ENCODE measurements at regions not wholly inside any gene's neighbourhood (a gene's known extent, or its start where the extent isn't known, plus 50 kb on each side); places are given as distances from the start of the nearest gene placed in this dataset.

DNA sequence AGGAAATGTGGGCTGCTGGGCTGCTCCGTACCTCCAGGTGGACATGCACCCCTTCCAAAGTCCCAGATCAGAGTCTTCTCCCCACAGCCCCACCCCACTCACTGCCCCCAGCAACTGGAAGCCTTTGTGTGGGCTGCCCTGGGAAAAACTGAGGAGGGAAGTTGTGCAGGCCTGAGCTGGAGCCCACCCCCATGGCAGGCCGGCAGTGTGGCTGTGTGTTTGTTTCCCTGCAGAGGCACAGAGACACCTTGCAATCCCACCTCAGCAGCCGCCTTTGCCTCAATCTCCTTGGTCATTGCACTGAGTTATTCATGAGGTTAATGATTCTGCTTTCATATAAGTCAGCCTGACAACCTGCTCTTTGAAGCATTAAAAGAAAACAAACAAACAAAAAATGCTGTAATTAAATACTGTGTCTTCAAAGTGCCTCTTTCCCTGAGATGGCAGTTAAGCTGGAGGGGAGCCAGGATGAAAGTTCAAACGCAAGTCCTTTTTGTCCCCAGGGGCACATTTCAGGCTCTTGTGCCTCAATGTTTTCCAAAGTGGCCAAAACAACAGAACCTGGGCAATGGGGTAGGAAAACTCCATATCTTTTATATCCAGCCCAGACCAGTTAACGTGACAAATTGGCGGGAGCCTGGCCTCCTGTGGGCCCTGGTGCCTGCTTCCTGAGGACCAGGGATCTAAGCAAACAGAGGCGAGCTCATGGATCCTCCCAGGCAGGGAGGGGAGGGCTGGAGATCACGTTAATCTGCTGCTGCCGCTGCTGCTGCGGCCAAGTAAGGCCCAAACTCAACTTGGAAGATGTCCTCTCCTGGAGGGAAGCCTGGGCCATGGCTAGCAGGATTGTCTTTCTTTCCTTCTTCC is 51.9 kb upstream of the TSPAN11 start:
- H3K4me3 ChIP-seq (ENCODE audit: low read depth, low read length), result no peak overlapping the region
- DNase-seq (ENCODE audit: low read depth), result no peak
- TF ChIP-seq, protein P1, sequence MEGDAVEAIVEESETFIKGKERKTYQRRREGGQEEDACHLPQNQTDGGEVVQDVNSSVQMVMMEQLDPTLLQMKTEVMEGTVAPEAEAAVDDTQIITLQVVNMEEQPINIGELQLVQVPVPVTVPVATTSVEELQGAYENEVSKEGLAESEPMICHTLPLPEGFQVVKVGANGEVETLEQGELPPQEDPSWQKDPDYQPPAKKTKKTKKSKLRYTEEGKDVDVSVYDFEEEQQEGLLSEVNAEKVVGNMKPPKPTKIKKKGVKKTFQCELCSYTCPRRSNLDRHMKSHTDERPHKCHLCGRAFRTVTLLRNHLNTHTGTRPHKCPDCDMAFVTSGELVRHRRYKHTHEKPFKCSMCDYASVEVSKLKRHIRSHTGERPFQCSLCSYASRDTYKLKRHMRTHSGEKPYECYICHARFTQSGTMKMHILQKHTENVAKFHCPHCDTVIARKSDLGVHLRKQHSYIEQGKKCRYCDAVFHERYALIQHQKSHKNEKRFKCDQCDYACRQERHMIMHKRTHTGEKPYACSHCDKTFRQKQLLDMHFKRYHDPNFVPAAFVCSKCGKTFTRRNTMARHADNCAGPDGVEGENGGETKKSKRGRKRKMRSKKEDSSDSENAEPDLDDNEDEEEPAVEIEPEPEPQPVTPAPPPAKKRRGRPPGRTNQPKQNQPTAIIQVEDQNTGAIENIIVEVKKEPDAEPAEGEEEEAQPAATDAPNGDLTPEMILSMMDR (IDR thresholded peaks at IDR 0.05; ENCODE audit: insufficient read depth, low read length), result no peak

DNA sequence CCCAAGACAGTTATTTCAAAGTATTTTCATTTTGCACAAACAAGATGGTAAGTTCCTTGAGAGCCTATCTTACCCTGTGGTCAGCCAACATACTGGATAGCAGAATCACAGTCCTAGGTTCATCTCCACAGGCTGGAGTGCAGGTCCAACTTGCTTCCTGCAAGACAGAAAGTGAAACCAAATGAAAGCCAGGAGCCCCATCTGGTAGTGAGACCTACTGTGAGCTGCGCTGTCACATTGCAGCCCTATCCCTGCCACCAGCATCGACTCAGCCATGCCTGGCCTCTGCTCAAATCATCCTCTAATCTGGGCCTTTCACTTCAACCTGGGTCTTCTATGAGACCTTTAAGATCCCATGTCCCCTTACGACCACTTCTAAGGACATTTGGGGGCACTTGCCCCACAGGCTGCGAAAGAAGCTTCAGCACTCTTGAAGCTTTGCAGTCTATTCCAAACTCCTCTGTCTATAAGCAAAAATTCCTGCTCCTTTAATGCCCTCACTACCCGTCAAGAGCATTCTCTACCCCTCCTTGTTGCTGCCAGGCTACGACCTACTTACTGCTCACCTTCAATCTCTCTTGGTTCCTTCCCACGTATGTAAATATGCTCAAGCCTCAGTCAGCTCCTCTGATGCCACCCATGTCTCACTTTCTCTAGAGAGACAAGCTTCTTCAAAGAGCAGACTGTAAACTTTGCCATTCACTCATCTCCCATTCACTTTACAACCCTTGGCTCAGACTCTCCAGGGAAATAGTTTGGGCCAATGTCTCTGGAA is 55.9 kb upstream of the TSPAN11 start:
- DNase-seq (ENCODE audit: low read depth), result no peak
- TF ChIP-seq, protein P1 (IDR thresholded peaks at IDR 0.05; ENCODE audit: insufficient read depth, low read length), result no peak
- H3K4me3 ChIP-seq (ENCODE audit: low read depth, low read length), result no peak overlapping the region

DNA sequence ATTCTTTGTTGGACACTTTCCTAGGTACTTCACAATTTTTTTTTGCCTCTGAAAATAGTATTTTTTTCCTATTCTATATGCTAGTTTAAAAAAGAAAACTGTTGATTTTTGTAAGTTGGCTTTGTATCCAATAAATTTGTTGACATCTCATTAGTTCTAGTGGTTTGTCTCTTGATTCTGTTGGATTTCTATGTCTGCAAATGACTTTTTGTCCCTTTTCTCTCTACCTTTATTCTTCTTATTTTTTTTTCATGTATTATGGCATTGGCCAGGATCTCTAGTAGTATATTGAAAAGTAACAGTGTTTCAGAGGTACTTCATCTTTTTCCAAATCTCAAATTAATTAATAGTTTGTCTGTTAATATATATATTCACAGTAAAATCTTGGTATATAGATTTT is 59.1 kb upstream of the TSPAN11 start:
- H3K4me3 ChIP-seq (ENCODE audit: low read depth, low read length), result no peak overlapping the region
- DNase-seq (ENCODE audit: low read depth), result no peak
- TF ChIP-seq, protein P1 (IDR thresholded peaks at IDR 0.05; ENCODE audit: insufficient read depth, low read length), result no peak

DNA sequence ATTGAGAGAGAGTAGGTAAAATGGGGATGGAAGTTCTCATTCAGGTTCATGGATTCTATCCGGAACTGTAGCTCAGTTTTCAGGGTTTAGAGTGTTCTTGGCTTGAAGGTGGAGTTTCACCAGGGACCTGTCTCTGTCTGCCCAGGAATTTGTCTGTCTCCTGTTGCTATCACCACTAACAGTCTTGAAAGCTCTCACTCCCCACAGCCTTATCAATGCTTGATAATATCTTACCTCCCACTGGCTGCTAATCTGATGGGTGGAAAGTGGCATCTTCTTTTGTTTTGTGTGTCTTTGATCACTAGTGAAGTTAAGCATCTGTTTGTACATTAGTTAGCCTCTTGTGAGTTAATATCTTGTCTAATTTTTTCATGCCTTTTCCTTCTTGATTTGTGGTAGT is 60.3 kb upstream of the TSPAN11 start:
- TF ChIP-seq, protein P1 (IDR thresholded peaks at IDR 0.05; ENCODE audit: insufficient read depth, low read length), result no peak
- no peak for DNase-seq (ENCODE audit: low read depth)
- no peak overlapping the region for H3K4me3 ChIP-seq (ENCODE audit: low read depth, low read length)

DNA sequence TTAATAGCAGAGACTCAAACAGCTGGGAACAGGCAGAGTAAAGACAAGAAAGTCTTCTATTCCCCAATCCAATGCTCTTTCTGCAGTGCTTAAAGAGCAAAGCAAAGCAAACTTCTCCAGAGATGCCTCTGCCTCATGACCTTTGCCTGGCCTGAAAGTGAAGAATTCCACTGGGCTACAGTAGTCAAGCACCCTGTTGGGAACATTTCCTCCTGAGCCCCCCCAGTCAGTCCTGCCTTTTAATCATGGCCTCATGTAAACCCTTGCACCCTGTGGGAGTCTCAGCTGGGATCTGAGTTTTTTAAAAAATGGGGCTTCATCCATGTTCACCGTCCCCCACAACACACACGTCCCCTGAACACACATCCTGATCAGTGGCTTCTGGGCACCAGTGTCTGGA is 62.7 kb upstream of the TSPAN11 start:
- no peak overlapping the region for H3K4me3 ChIP-seq (ENCODE audit: low read depth, low read length)
- no peak for DNase-seq (ENCODE audit: low read depth)
- TF ChIP-seq, protein P1 (IDR thresholded peaks at IDR 0.05; ENCODE audit: insufficient read depth, low read length), result no peak

DNA sequence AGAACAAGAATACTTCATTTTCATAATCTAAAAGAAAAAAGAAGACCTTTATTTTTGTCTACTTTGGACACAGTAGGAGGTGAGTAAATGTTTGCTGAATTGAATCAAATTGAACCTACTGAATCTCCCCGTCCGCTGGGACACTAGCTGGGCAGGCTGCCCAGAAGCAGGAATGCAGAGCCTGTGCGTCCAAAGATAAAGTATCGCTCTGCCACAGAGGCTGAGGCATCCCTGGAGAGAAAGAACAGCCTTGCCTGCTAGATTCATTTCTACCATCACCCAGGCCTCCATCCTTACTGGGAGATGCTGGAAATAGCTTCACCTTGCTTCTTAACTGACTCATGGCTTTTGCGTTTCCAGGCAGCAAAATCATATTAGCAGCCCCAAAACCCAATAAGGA is 64.1 kb upstream of the TSPAN11 start:
- no peak overlapping the region for H3K4me3 ChIP-seq (ENCODE audit: low read depth, low read length)
- TF ChIP-seq, protein P1 (IDR thresholded peaks at IDR 0.05; ENCODE audit: insufficient read depth, low read length), result no peak
- peak; percentile 81 for DNase-seq (ENCODE audit: low read depth)

All from fibroblast of the aortic adventitia (primary cell).